Spinal cord (tissue), 9 donors: ENCODE measurements at regions not wholly inside any gene's neighbourhood (a gene's known extent, or its start where the extent isn't known, plus 50 kb on each side); places are given as distances from the start of the nearest gene placed in this dataset.

Experiments
- DNase-seq, 6 donors: peaks; one replicate each; pipeline versions ENCODE4 v3.0.0 to v3.0.0-alpha.2; 2013 to 2015; ENCODE audit warnings: low spot score in 6 of 6, low read depth in 4 of 6
- H3K27ac ChIP-seq: one replicate; pipeline ENCODE4 v1.5.1; 2013; ENCODE audit warnings: low read depth, low read length, control low read depth
- H3K27me3 ChIP-seq: one replicate; pipeline ENCODE4 v1.6.1; 2013; ENCODE audit warnings: low read length; ENCODE audit not compliant: control insufficient read depth, insufficient read depth
- H3K36me3 ChIP-seq: one replicate; pipeline ENCODE4 v1.6.1; 2013; ENCODE audit warnings: low read length; ENCODE audit not compliant: control insufficient read depth, insufficient read depth
- H3K4me1 ChIP-seq: one replicate; pipeline ENCODE4 v1.6.1; 2013; ENCODE audit warnings: low read length; ENCODE audit not compliant: control insufficient read depth, insufficient read depth
- H3K4me3 ChIP-seq: one replicate; pipeline ENCODE4 v1.5.1; 2013; ENCODE audit warnings: low read depth, low read length, control low read depth
- H3K9me3 ChIP-seq: one replicate; pipeline ENCODE4 v1.6.1; 2013; ENCODE audit warnings: low read length; ENCODE audit not compliant: control insufficient read depth, insufficient read depth
- WGBS: methylation state at CpG from one replicate; pipeline ENCODE4 v1.1.5; 2013; ENCODE audit warnings: missing lambda C conversion rate; ENCODE audit not compliant: insufficient coverage; 5-methylcytosine and 5-hydroxymethylcytosine counted together
- donor health status: healthy.

DNA sequence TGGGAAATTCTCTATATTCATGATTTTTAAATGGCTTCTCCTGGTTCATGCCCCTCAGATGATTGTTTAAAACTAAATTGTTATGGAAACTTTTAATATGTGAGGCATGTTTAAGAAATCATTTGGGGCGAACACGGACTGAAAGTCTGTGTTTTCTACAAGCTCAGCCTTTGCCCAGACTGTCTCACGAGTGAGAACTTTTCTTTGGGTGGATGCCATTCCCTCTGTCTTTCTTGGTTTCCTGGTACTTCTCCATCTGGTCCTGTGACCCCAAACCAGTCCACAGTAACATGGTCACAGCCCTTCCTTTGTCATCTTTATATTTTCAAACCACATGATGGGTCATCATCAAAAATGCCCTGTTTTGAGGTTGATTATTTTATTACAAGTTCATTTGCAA is 186.6 kb upstream of the GNPDA2 start:
- no peaks in the 10 kb centered on the region for H3K36me3 ChIP-seq
- 76% methylated on average over 3 of the region's 3 CpGs for WGBS
- H3K9me3 ChIP-seq: no peaks in the 10 kb centered on the region
- H3K27ac ChIP-seq: no peak overlapping the region
- no peak for DNase-seq
- no peaks in the 10 kb centered on the region for H3K27me3 ChIP-seq
- H3K4me1 ChIP-seq: no peaks in the 10 kb centered on the region
- no peak overlapping the region for H3K4me3 ChIP-seq

DNA sequence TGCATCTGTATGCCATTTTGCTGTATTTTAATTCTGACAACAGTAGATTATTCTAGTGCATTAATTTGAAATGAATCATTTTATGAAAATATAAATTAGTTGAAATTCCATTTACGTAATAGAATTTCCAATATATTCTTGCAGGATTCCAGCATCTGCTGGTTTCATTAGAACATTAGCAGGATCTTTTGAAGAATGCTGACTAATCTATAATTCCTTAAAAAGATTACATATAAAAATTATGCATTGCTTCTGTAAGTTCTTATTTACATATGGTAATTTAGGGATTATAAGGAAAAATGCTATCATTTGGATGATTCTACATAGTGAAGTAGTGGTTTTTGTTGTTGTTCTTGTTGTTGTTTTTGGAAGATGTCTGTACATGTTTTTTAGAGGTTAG is 182.2 kb upstream of the GNPDA2 start:
- WGBS: no CpG with 5 or more reads among the region's 1 CpG
- no peaks in the 10 kb centered on the region for H3K36me3 ChIP-seq
- no peaks in the 10 kb centered on the region for H3K9me3 ChIP-seq
- no peaks in the 10 kb centered on the region for H3K27me3 ChIP-seq
- no peak overlapping the region for H3K4me3 ChIP-seq
- DNase-seq: no peak
- no peak overlapping the region for H3K27ac ChIP-seq
- no peaks in the 10 kb centered on the region for H3K4me1 ChIP-seq

DNA sequence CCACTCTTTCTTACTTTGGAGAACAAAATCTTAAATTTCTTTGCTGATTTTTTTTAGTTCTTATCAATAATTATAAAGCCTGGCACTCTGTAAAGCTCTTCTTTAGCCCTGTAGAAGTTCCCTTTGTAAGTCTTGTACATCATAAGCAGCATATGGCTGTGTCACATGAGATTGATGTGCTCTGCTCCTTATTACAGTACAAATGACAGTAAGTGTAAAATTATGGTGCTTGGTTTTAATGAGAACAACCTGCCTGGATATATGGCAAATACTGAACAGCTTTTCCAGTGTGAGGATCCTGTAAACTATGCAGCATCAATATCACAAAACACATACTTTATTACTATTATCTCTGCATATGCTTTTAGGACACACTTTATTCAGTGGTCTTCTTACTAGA is 145.9 kb upstream of the GNPDA2 start:
- Histone ChIP-seq H3K27ac (no peak overlapping the region), H3K4me1 (no peaks in the 10 kb centered on the region), H3K27me3 (no peaks in the 10 kb centered on the region), H3K36me3 (no peaks in the 10 kb centered on the region), H3K4me3 (no peak overlapping the region), H3K9me3 (no peaks in the 10 kb centered on the region)
- peak in 2 of 6 donors; percentile 24 to 64 for DNase-seq

DNA sequence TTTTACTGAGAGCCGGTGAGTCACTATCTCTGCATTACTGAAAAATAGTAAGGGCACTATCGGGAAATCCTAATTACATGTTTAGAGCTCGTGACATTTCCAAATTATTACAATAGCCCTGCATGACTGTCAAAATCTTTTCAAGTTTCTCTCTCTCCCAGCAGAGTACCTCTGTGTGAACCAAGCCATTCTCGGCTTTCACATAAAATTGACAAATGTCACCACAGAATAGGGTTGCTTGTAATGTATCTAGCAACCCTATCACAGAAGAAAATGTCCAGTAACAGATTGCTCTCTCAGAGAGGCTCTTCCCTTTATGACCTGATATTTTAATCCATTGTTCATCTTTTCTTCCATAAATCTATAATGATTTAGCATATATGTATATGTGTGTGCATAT is 144.8 kb upstream of the GNPDA2 start:
- Histone ChIP-seq H3K4me3 (no peak overlapping the region), H3K36me3 (no peaks in the 10 kb centered on the region), H3K4me1 (no peaks in the 10 kb centered on the region), H3K9me3 (no peaks in the 10 kb centered on the region), H3K27me3 (no peaks in the 10 kb centered on the region), H3K27ac (no peak overlapping the region)
- no CpG with 5 or more reads among the region's 4 CpGs for WGBS
- peak in 1 of 6 donors; percentile 50 for DNase-seq

DNA sequence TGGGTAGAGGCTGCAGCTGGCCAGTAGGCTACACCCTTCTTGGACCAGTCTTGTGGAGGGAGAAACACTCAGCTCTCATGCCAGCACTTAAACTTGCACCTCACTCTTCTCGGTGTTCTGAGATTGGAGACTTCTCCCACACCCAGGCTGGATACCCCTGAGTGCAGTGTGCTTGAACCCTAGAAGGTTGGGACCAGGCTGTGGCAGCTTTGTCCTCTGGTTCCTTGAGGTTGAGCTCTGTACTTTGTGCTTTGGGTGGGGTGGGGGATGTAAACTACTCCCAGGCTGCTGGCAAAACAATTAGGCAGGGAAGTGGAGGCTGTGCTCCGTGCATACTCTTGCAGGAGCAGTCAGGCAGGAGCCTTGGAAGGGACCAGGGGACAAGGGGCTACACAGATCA is 143.6 kb upstream of the GNPDA2 start:
- DNase-seq: no peak
- Histone ChIP-seq H3K36me3 (no peaks in the 10 kb centered on the region), H3K9me3 (no peaks in the 10 kb centered on the region), H3K4me3 (no peak overlapping the region), H3K4me1 (no peaks in the 10 kb centered on the region), H3K27me3 (no peaks in the 10 kb centered on the region), H3K27ac (no peak overlapping the region)
- WGBS: 100% methylated on average over 1 of the region's 2 CpGs

DNA sequence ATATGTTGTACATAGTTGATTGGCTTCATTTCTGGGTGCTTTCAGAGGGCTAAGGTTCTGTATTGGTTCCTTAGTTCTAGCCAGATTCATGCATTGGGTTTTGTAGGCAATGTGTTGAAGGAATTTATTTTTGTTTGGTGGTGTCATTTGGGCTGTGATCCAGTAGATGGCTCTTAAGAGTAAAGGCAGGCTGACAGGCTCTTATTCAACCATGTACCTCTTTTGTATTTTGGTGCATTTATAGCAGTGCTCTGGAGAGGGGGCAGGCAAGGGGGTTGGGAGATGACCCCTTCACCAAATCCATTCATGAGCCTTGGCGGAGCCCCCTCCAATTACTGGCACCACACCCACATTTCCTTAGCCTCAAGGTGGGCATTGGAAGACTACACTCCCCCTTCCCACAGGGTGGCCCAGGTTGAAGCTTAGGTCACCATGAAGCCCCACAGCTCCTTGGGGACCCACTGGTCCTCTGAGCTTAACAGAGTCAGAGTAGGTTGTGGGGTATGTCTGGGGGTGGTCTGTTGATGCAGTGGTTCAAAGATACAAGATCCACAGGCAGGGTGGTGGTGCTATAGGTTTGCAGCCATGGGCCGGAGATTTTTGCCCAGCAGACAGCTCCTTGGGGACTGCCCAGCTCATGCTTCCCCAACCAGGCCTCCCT is 143.0 kb upstream of the GNPDA2 start:
- H3K27ac ChIP-seq: no peak overlapping the region
- H3K27me3 ChIP-seq: no peaks in the 10 kb centered on the region
- no peaks in the 10 kb centered on the region for H3K9me3 ChIP-seq
- no peaks in the 10 kb centered on the region for H3K36me3 ChIP-seq
- DNase-seq: no peak
- H3K4me1 ChIP-seq: no peaks in the 10 kb centered on the region
- WGBS: 100% methylated on average over 2 of the region's 2 CpGs
- H3K4me3 ChIP-seq: no peak overlapping the region

DNA sequence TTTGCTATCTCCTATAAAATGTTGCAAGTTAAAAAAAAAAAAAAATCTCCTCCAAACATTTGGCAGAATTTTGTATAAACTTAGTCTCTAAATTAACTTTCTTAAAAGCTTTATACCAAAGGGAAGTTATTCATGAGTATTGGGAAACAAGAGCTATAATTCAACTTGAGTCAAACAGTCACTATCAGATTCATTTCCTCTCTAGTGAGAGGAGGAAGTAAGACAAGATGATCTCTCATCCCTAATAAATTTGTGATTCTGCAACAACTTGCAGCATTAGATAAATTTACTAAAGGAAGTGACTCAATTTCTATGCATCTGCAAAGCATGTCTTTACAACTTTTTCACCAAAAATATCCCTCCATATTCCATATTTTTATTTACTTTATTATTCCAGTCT is 135.4 kb upstream of the GNPDA2 start:
- DNase-seq: no peak
- Histone ChIP-seq H3K36me3 (no peaks in the 10 kb centered on the region), H3K9me3 (no peaks in the 10 kb centered on the region), H3K4me1 (no peaks in the 10 kb centered on the region), H3K27me3 (no peaks in the 10 kb centered on the region), H3K4me3 (no peak overlapping the region), H3K27ac (no peak overlapping the region)

DNA sequence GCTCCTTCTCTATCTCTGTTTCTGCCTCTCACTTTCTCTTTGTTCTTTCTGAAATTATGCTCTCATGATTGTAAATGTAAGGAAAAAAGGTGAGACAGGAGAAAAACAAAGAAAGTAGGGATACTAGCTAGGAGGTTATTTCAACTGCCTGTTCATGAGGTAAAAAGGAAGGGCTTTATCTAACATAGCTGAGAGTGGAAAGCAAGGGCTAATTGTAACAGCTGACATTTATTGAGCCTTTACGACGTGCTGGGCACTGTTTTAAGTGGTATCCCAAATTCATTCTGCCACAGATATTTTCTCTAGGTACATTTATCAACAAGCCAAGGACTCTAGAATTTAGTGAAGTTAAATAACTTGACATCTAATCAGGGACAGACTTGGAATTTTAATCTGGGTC is 133.1 kb upstream of the GNPDA2 start:
- H3K9me3 ChIP-seq: no peaks in the 10 kb centered on the region
- H3K27me3 ChIP-seq: no peaks in the 10 kb centered on the region
- no CpG with 5 or more reads among the region's 2 CpGs for WGBS
- no peak overlapping the region for H3K4me3 ChIP-seq
- H3K36me3 ChIP-seq: no peaks in the 10 kb centered on the region
- peak in 1 of 6 donors; percentile 11 for DNase-seq
- H3K4me1 ChIP-seq: no peaks in the 10 kb centered on the region
- no peak overlapping the region for H3K27ac ChIP-seq

DNA sequence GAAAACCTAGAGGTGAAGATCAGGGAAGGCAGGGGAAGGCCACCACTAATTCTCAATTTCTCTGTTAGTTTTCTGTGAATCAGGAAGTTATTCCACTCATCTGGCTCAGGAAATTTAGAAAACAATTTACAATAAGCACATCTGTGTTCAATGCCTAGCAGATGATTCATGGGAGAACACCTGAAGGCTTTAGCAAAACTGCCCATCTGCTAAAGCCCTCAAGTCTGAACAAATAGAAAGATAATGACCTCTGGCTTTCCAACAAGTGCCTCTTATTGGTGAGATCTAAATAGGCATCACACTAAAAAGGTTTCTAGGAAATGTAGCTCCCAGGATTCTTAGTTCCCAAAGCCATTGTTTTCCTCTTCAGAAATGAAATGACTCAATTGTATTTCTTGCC is 122.1 kb upstream of the GNPDA2 start:
- DNase-seq: no peak

DNA sequence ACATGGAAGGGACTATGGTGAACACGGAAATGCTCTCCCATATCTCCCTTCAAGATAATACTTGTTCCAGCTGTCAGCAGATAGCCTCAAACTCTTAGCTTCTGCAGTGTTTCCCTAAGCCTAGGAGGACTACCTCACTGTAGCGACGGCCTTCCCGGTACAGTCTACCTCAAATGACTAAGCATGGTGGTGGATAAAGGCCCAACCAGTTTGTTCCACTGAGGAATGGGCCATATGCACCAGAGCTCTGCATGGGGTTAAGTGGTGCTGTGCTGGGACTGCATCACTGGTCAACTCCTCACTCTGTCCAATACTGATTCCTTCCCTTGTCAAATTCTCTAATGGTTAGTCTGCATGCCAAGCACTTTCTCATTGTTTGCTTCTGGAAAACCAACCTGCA is 119.6 kb upstream of the GNPDA2 start:
- H3K27ac ChIP-seq: no peak overlapping the region
- no peak for DNase-seq
- no peaks in the 10 kb centered on the region for H3K4me1 ChIP-seq
- H3K27me3 ChIP-seq: no peaks in the 10 kb centered on the region
- no peaks in the 10 kb centered on the region for H3K36me3 ChIP-seq
- no peak overlapping the region for H3K4me3 ChIP-seq
- H3K9me3 ChIP-seq: no peaks in the 10 kb centered on the region
- WGBS: 97% methylated on average over 4 of the region's 4 CpGs

More for the DNA sequence above, 122.1 kb upstream of the GNPDA2 start:
- no peaks in the 10 kb centered on the region for H3K4me1 ChIP-seq
- no peaks in the 10 kb centered on the region for H3K36me3 ChIP-seq
- H3K27me3 ChIP-seq: no peaks in the 10 kb centered on the region
- no peak overlapping the region for H3K27ac ChIP-seq
- no peaks in the 10 kb centered on the region for H3K9me3 ChIP-seq
- no peak overlapping the region for H3K4me3 ChIP-seq
